Gastroesophageal sphincter (tissue), 4 donors: ENCODE measurements at regions not wholly inside any gene's neighbourhood (a gene's known extent, or its start where the extent isn't known, plus 50 kb on each side); places are given as distances from the start of the nearest gene placed in this dataset.

ENCODE experiments used
- ATAC-seq: fragments of 150-250 bp; one replicate; pipeline ENCODE4 v1.9.1; 2016; ENCODE audit warnings: mild to moderate bottlenecking, moderate library complexity
- H3K27ac ChIP-seq, 4 donors: fragments of 200-600 bp; sonication (generic) in 3 of 4; 1 replicate in 3 of 4; 2 replicates in 1 of 4; pipeline ENCODE4 v1.5.1; 2016 to 2019
- H3K27me3 ChIP-seq: fragments of 200-600 bp; sonication (generic); one replicate; pipeline ENCODE4 v1.5.1; 2019
- H3K36me3 ChIP-seq, 2 donors: fragments of 200-600 bp; sonication (generic); one replicate each; pipeline ENCODE4 v1.5.1; 2019; ENCODE audit warnings: control low read depth in 1 of 2
- H3K4me1 ChIP-seq, 3 donors: fragments of 200-600 bp; sonication (generic); 1 replicate in 2 of 3; 2 replicates in 1 of 3; pipeline ENCODE4 v1.5.1; 2016 to 2019; ENCODE audit warnings: control low read depth in 2 of 3
- H3K4me3 ChIP-seq, 2 donors: fragments of 200-600 bp; sonication (generic); one replicate each; pipeline ENCODE4 v1.5.1; 2019; ENCODE audit warnings: mild to moderate bottlenecking in 1 of 2, moderate library complexity in 1 of 2
- H3K9me3 ChIP-seq, 3 donors: fragments of 200-600 bp; sonication (generic); one replicate each; pipeline ENCODE4 v1.5.1; 2017 to 2019; ENCODE audit warnings: control low read depth in 2 of 3
- CTCF ChIP-seq, 4 experiments: fragments of 200-600 bp in 2 of 4; fragments of 450-650 bp in 2 of 4; sonication (generic) in 1 of 4; IDR thresholded peaks; one replicate each; pipeline ENCODE4 v1.5.1; 2017 to 2019; ENCODE audit warnings: antibody characterized with exemption in 4 of 4, mild to moderate bottlenecking in 2 of 4, moderate library complexity in 2 of 4
- EP300 ChIP-seq: sonication (generic); formaldehyde crosslinking; IDR thresholded peaks from one replicate; pipeline ENCODE4 v1.6.1; 2017; ENCODE audit warnings: antibody characterized with exemption, mild to moderate bottlenecking
- POLR2A ChIP-seq, 2 donors: fragments of 450-650 bp; IDR thresholded peaks; one replicate each; pipeline ENCODE4 v1.6.1; 2017; ENCODE audit warnings: antibody characterized with exemption in 2 of 2, mild to moderate bottlenecking in 2 of 2, moderate library complexity in 1 of 2
- POLR2AphosphoS5 ChIP-seq: sonication (generic); formaldehyde crosslinking; IDR thresholded peaks from one replicate; pipeline ENCODE4 v1.6.1; 2017; ENCODE audit warnings: antibody characterized with exemption
- WGBS, 2 donors: methylation state at CpG; one replicate each; pipeline ENCODE4 v1.1.5; 2018; ENCODE audit warnings: low coverage in 1 of 2; 5-methylcytosine and 5-hydroxymethylcytosine counted together

- peaks cover 0 to 26% (median 0%) of the 10 kb centered on the region in 3 donors for H3K4me1 ChIP-seq
- no peaks in the 10 kb centered on the region for H3K27me3 ChIP-seq
- ATAC-seq: no peak
- TF ChIP-seq EP300: no peak
- TF ChIP-seq POLR2AphosphoS5: no peak
- no peak for TF ChIP-seq POLR2A (IDR thresholded peaks at IDR 0.05)
- H3K9me3 ChIP-seq: no peaks in the 10 kb centered on the region
- peak overlapping the region in 2 of 4 donors; percentile 43 to 66 for H3K27ac ChIP-seq
- H3K36me3 ChIP-seq: no peaks in the 10 kb centered on the region
- no peak overlapping the region for H3K4me3 ChIP-seq
- WGBS, 2 donors: 43 to 59% methylated on average over 5 of the region's 5 CpGs
Measured at GRCh38 chrX:13472975-13473374, 96.4 kb upstream of the EGFL6 start.

- H3K27me3 ChIP-seq: no peaks in the 10 kb centered on the region
- ATAC-seq: no peak
- TF ChIP-seq POLR2AphosphoS5: no peak
- no peak for TF ChIP-seq POLR2A (IDR thresholded peaks at IDR 0.05)
- TF ChIP-seq CTCF (IDR thresholded peaks at IDR 0.05): no peak
- no peak for TF ChIP-seq EP300
- no peaks in the 10 kb centered on the region for H3K36me3 ChIP-seq
- no peaks in the 10 kb centered on the region for H3K9me3 ChIP-seq
- 86% methylated on average over 1 of the region's 3 CpGs; no CpG with 5 or more reads in 1 of the 2 donors for WGBS, 2 donors
- no peak overlapping the region for H3K27ac ChIP-seq
- no peak overlapping the region for H3K4me3 ChIP-seq
- peaks cover 0 to 43% (median 0%) of the 10 kb centered on the region in 3 donors for H3K4me1 ChIP-seq
Measured at GRCh38 chrX:13471269-13471668, 98.1 kb upstream of the EGFL6 start.

GRCh38 chrX:13470685-13470977 is 98.8 kb upstream of the EGFL6 start:
- no peak overlapping the region for H3K27ac ChIP-seq
- H3K9me3 ChIP-seq: no peaks in the 10 kb centered on the region
- H3K4me1 ChIP-seq: peaks cover 0 to 45% (median 0%) of the 10 kb centered on the region in 3 donors
- no peak overlapping the region for H3K4me3 ChIP-seq
- WGBS, 2 donors: no CpG with 5 or more reads among the region's 3 CpGs
- no peaks in the 10 kb centered on the region for H3K36me3 ChIP-seq
- H3K27me3 ChIP-seq: no peaks in the 10 kb centered on the region
- no peak for TF ChIP-seq EP300
- ATAC-seq: no peak

- TF ChIP-seq EP300: no peak
- no peak for TF ChIP-seq POLR2A (IDR thresholded peaks at IDR 0.05)
- no peak for TF ChIP-seq POLR2AphosphoS5
- TF ChIP-seq CTCF (IDR thresholded peaks at IDR 0.05): no peak
- no peaks in the 10 kb centered on the region for H3K27me3 ChIP-seq
- H3K27ac ChIP-seq: no peak overlapping the region
- no peaks in the 10 kb centered on the region for H3K36me3 ChIP-seq
- H3K9me3 ChIP-seq: no peaks in the 10 kb centered on the region
- H3K4me1 ChIP-seq: peaks cover 0 to 45% (median 0%) of the 10 kb centered on the region in 3 donors
- no peak for ATAC-seq
- H3K4me3 ChIP-seq: no peak overlapping the region
- 64 to 67% methylated on average over 1 to 2 of the region's 4 CpGs for WGBS, 2 donors
Measured at GRCh38 chrX:13469963-13470684, 99.3 kb upstream of the EGFL6 start.

- no peak for ATAC-seq
- WGBS, 2 donors: 100% methylated on average over 1 of the region's 4 CpGs; no CpG with 5 or more reads in 1 of the 2 donors
- no peaks in the 10 kb centered on the region for H3K27me3 ChIP-seq
- no peak for TF ChIP-seq POLR2A (IDR thresholded peaks at IDR 0.05)
- no peak for TF ChIP-seq POLR2AphosphoS5
- TF ChIP-seq EP300: no peak
- no peak for TF ChIP-seq CTCF (IDR thresholded peaks at IDR 0.05)
- peak overlapping the region in 2 of 4 donors; percentile 30 to 41 for H3K27ac ChIP-seq
- peaks cover 0 to 1% (median 0%) of the 10 kb centered on the region in 3 donors for H3K9me3 ChIP-seq
- H3K4me1 ChIP-seq: peaks cover 0 to 34% (median 0%) of the 10 kb centered on the region in 3 donors
- no peaks in the 10 kb centered on the region for H3K36me3 ChIP-seq
- no peak overlapping the region for H3K4me3 ChIP-seq
Measured at GRCh38 chrX:13468096-13468495, 101.3 kb upstream of the EGFL6 start.

GRCh38 chrX:13467243-13467642 is 102.2 kb upstream of the EGFL6 start:
- Histone ChIP-seq H3K9me3 (peaks cover 0 to 5% (median 0%) of the 10 kb centered on the region in 3 donors), H3K4me3 (no peak overlapping the region), H3K4me1 (peaks cover 0 to 26% (median 0%) of the 10 kb centered on the region in 3 donors), H3K36me3 (no peaks in the 10 kb centered on the region), H3K27ac (peak overlapping the region in 2 of 4 donors; percentile 30 to 41), H3K27me3 (no peaks in the 10 kb centered on the region)
- ATAC-seq: no peak
- 23 to 38% methylated on average over 1 of the region's 1 CpG for WGBS, 2 donors
- TF ChIP-seq CTCF (IDR thresholded peaks at IDR 0.05) (no peak), EP300 (no peak), POLR2A (IDR thresholded peaks at IDR 0.05) (no peak), POLR2AphosphoS5 (no peak)
